H1 (cell line): ENCODE measurements at regions not wholly inside any gene's neighbourhood (a gene's known extent, or its start where the extent isn't known, plus 50 kb on each side); places are given as distances from the start of the nearest gene placed in this dataset.

ENCODE experiments used
- CTCF ChIA-PET: fragments of 300-600 bp; sonication (Branson Sonifier 250); formaldehyde crosslinking; loops from one replicate; lab custom pipeline; 2021; ENCODE audit not compliant: partially characterized antibody; lab: Charles Lee
- POLR2A ChIA-PET: fragments of 300-600 bp; sonication (Branson Sonifier 250); formaldehyde crosslinking; loops from one replicate; lab custom pipeline; 2021; ENCODE audit warnings: inconsistent platforms; ENCODE audit not compliant: partially characterized antibody; lab: Charles Lee
- DNase-seq, 2 experiments: peaks; one replicate each; pipeline versions ENCODE4 v3.0.0 to v3.0.0-alpha.2; 2010 to 2022; ENCODE audit warnings: low spot score in 2 of 2, low read depth in 1 of 2, mixed read lengths in 1 of 2
- FAIRE-seq: peaks from 2 replicates; lab custom pipeline; 2011; peaks lifted over from hg19 to GRCh38; lab: Jason Lieb, UNC
- H2AFZ ChIP-seq: 2 replicates; pipeline ENCODE4 v1.8.1; 2012; ENCODE audit warnings: low read length, inconsistent platforms
- H2AK5ac ChIP-seq: 2 replicates; pipeline ENCODE4 v1.6.1; 2013; ENCODE audit warnings: low read depth, low read length
- H2BK120ac ChIP-seq: replicated peaks from 2 replicates; pipeline ENCODE3; 2013; ENCODE audit warnings: low read depth, low read length, inconsistent platforms
- H2BK12ac ChIP-seq: 2 replicates; pipeline ENCODE4 v1.6.1; 2013; ENCODE audit warnings: low read depth, low read length
- H2BK15ac ChIP-seq: 2 replicates; pipeline ENCODE4 v1.6.1; 2013; ENCODE audit warnings: low read length
- H2BK20ac ChIP-seq: 2 replicates; pipeline ENCODE4 v1.6.1; 2013; ENCODE audit warnings: low read length
- H2BK5ac ChIP-seq: 2 replicates; pipeline ENCODE4 v1.6.1; 2013; ENCODE audit warnings: low read depth, low read length
- H3K14ac ChIP-seq: 2 replicates; pipeline ENCODE4 v1.6.1; 2013; ENCODE audit warnings: inconsistent platforms; ENCODE audit not compliant: insufficient read length
- H3K18ac ChIP-seq: 2 replicates; pipeline ENCODE4 v1.6.1; 2013; ENCODE audit warnings: low read length; ENCODE audit errors: extremely low read depth
- H3K23ac ChIP-seq: 2 replicates; pipeline ENCODE4 v1.6.1; 2013; ENCODE audit warnings: inconsistent platforms; ENCODE audit not compliant: insufficient read length
- H3K23me2 ChIP-seq: 2 replicates; pipeline ENCODE4 v1.6.1; 2013; ENCODE audit warnings: low read depth, low read length
- H3K27ac ChIP-seq: 2 replicates; pipeline ENCODE4 v1.6.1; 2011; ENCODE audit warnings: low read depth, low read length, inconsistent platforms
- H3K27me3 ChIP-seq, 4 experiments: replicated peaks in 1 of 4; 1 replicate in 1 of 4; 2 replicates in 3 of 4; pipeline versions ENCODE4 v1.6.1 to v1.8.1; 2011 to 2013; ENCODE audit warnings: low read length in 3 of 4, mild to moderate bottlenecking in 3 of 4, inconsistent platforms in 2 of 4, mixed read lengths in 2 of 4, moderate library complexity in 1 of 4; ENCODE audit not compliant: control insufficient read depth in 3 of 4, insufficient read depth in 3 of 4; ENCODE audit errors: extremely low read depth in 1 of 4
- H3K36me3 ChIP-seq, 4 experiments: 2 replicates each; pipeline versions ENCODE4 v1.6.1 to v1.8.1; 2011 to 2013; ENCODE audit warnings: mild to moderate bottlenecking in 4 of 4, low read length in 3 of 4, moderate library complexity in 2 of 4, control low read depth in 1 of 4, inconsistent platforms in 1 of 4; ENCODE audit not compliant: insufficient read depth in 4 of 4, control insufficient read depth in 2 of 4
- H3K4ac ChIP-seq: replicated peaks from 2 replicates; pipeline ENCODE3; 2013; ENCODE audit warnings: low read length, low read depth, mixed read lengths, inconsistent platforms; ENCODE audit not compliant: insufficient read length
- H3K4me1 ChIP-seq, 4 experiments: replicated peaks in 1 of 4; 1 replicate in 1 of 4; 2 replicates in 3 of 4; pipeline versions ENCODE4 v1.6.1 to v1.8.1; 2011 to 2013; ENCODE audit warnings: low read length in 3 of 4, inconsistent platforms in 2 of 4, mixed read lengths in 1 of 4; ENCODE audit not compliant: insufficient read depth in 4 of 4, control insufficient read depth in 3 of 4
- H3K4me2 ChIP-seq, 2 experiments: 2 replicates each; pipeline versions ENCODE4 v1.6.1 to v1.8.1; 2011 to 2013; ENCODE audit warnings: low read depth in 2 of 2, low read length in 2 of 2, control low read depth in 1 of 2, inconsistent platforms in 1 of 2, mild to moderate bottlenecking in 1 of 2; ENCODE audit not compliant: insufficient read depth in 1 of 2
- H3K4me3 ChIP-seq, 4 experiments: fragments of 200-600, 300-600 bp in 1 of 4; sonication (generic), shearing (Covaris generic), sonication (Bioruptor Twin) in 1 of 4; 2 replicates each; pipeline versions ENCODE4 v1.5.1 to v1.8.1; 2011 to 2016; ENCODE audit warnings: low read length in 4 of 4, low read depth in 3 of 4, control low read depth in 2 of 4, inconsistent platforms in 2 of 4, mild to moderate bottlenecking in 2 of 4, mixed read lengths in 1 of 4, moderate library complexity in 1 of 4; ENCODE audit not compliant: insufficient read depth in 2 of 4; ENCODE audit errors: extremely low read depth in 1 of 4
- H3K56ac ChIP-seq: replicated peaks from 2 replicates; pipeline ENCODE3; 2013; ENCODE audit warnings: low read depth, mild to moderate bottlenecking, mixed read lengths, low read length, inconsistent platforms; ENCODE audit not compliant: insufficient read length
- H3K79me1 ChIP-seq: 2 replicates; pipeline ENCODE4 v1.6.1; 2013; ENCODE audit warnings: low read depth, low read length, control low read depth
- H3K79me2 ChIP-seq, 2 experiments: 2 replicates each; pipeline versions ENCODE4 v1.6.1 to v1.8.1; 2012 to 2013; ENCODE audit warnings: low read length in 2 of 2, mild to moderate bottlenecking in 2 of 2, inconsistent platforms in 1 of 2; ENCODE audit not compliant: insufficient read depth in 2 of 2, control insufficient read depth in 1 of 2
- H3K9ac ChIP-seq, 4 experiments: replicated peaks in 1 of 4; 1 replicate in 1 of 4; 2 replicates in 3 of 4; pipeline versions ENCODE4 v1.6.1 to v1.8.1; 2011 to 2013; ENCODE audit warnings: low read depth in 3 of 4, low read length in 3 of 4, control low read depth in 2 of 4, mild to moderate bottlenecking in 2 of 4, moderate library complexity in 2 of 4, inconsistent platforms in 1 of 4; ENCODE audit errors: extremely low read depth in 1 of 4
- H3K9me3 ChIP-seq, 2 experiments: 2 replicates each; pipeline versions ENCODE4 v1.6.1 to v1.8.1; 2012 to 2013; ENCODE audit warnings: mild to moderate bottlenecking in 2 of 2, moderate library complexity in 2 of 2, control low read depth in 1 of 2, inconsistent platforms in 1 of 2, low read depth in 1 of 2, low read length in 1 of 2, mixed read lengths in 1 of 2; ENCODE audit not compliant: insufficient read depth in 2 of 2
- H4K20me1 ChIP-seq, 2 experiments: replicated peaks in 1 of 2; 2 replicates each; pipeline versions ENCODE3 to v1.8.1; 2011 to 2013; ENCODE audit warnings: inconsistent platforms in 2 of 2, low read length in 2 of 2, mild to moderate bottlenecking in 1 of 2; ENCODE audit not compliant: insufficient read depth in 2 of 2, control insufficient read depth in 1 of 2
- H4K5ac ChIP-seq: 2 replicates; pipeline ENCODE4 v1.6.1; 2013; ENCODE audit warnings: low read length, low read depth, mixed read lengths, inconsistent platforms; ENCODE audit not compliant: insufficient read length
- H4K8ac ChIP-seq: 2 replicates; pipeline ENCODE4 v1.8.0; 2013; ENCODE audit warnings: mild to moderate bottlenecking, moderate library complexity, low read length, inconsistent platforms; ENCODE audit not compliant: insufficient read depth; ENCODE audit errors: extremely low read depth
- H4K91ac ChIP-seq: replicated peaks from 2 replicates; pipeline ENCODE3; 2013; ENCODE audit warnings: low read length, mixed read lengths, inconsistent platforms; ENCODE audit not compliant: insufficient read length
- CBX5 ChIP-seq: fragments of 300-800, 300-1000 bp; sonication (generic); IDR thresholded peaks from 2 replicates; pipeline ENCODE4 v1.7.1; 2016; ENCODE audit warnings: antibody characterized with exemption, low read length, low read depth
- CEBPB ChIP-seq: IDR thresholded peaks from 2 replicates; pipeline ENCODE4 v1.6.1; 2012; ENCODE audit warnings: low read depth, low read length
- EZH2 ChIP-seq: fragments of 200-600 bp; sonication (generic); IDR thresholded peaks from 2 replicates; pipeline ENCODE4 v1.7.1; 2012; ENCODE audit warnings: low read depth, mild to moderate bottlenecking, moderate library complexity, low read length, inconsistent platforms; ENCODE audit not compliant: severe bottlenecking
- SP4 ChIP-seq: IDR thresholded peaks from 2 replicates; pipeline ENCODE4 v1.6.1; 2012; ENCODE audit warnings: low read length, inconsistent platforms
- SRF ChIP-seq: IDR thresholded peaks from 2 replicates; pipeline ENCODE4 v1.6.1; 2011; ENCODE audit warnings: mild to moderate bottlenecking, low read depth, low read length, moderate library complexity
- WGBS, 2 experiments: shearing (Covaris generic) in 1 of 2; methylation state at CpG; one replicate each; pipeline versions ENCODE4 v1.1.6 to v1.1.7; 2013 to 2015; ENCODE audit warnings: low lambda C conversion rate in 2 of 2, mixed read lengths in 2 of 2, inconsistent platforms in 1 of 2, low coverage in 1 of 2, missing lambda C conversion rate in 1 of 2; ENCODE audit not compliant: insufficient replicate concordance in 2 of 2, insufficient coverage in 1 of 2, insufficient read length in 1 of 2; ENCODE audit errors: extremely low coverage in 1 of 2, missing lambda C conversion rate in 1 of 2; 5-methylcytosine and 5-hydroxymethylcytosine counted together

GRCh38 chr11:119509969-119510401, 87.0 kb upstream of the THY1 start:
- Histone ChIP-seq H3K27ac (no peak overlapping the region), H4K20me1 (peaks cover 0 to 2% of the 10 kb centered on the region in 2 experiments), H2BK120ac (no peak overlapping the region), H2AFZ (no peak overlapping the region), H2BK15ac (no peak overlapping the region), H4K91ac (no peak overlapping the region), H3K4ac (no peak overlapping the region), H3K18ac (no peak overlapping the region), H3K79me1 (no peaks in the 10 kb centered on the region), H4K5ac (no peak overlapping the region), H3K4me2 (no peak overlapping the region), H3K56ac (no peak overlapping the region), H3K27me3 (no peaks in the 10 kb centered on the region), H2BK5ac (no peak overlapping the region), H4K8ac (no peak overlapping the region), H3K9ac (no peak overlapping the region), H3K23ac (no peak overlapping the region), H3K36me3 (no peaks in the 10 kb centered on the region), H2BK20ac (no peak overlapping the region), H3K14ac (no peak overlapping the region), H3K79me2 (no peaks in the 10 kb centered on the region), H3K4me1 (peaks cover 0 to 6% (median 1%) of the 10 kb centered on the region in 4 experiments; a peak in 3 of 7 replicates), H3K23me2 (peaks cover 2% of the 10 kb centered on the region; the same call in 1 of the 2 replicates), H2BK12ac (no peak overlapping the region), H3K9me3 (no peaks in the 10 kb centered on the region; a peak in 1 of 4 replicates), H2AK5ac (no peak overlapping the region), H3K4me3 (no peak overlapping the region)
- TF ChIP-seq SRF (no peak), CBX5 (no peak), CEBPB (no peak), EZH2 (no peak), SP4 (no peak)
- FAIRE-seq (no peak), DNase-seq (no peak)
- WGBS, 2 experiments, result 87% methylated on average over 5 of the region's 5 CpGs; no CpG with 5 or more reads in 1 of the 2 experiments
- POLR2A ChIA-PET, result no interaction called here
- CTCF ChIA-PET, result interaction anchor here (0.6 to 6.8 kb wide), 12 partner anchors 8 to 567 kb away, joined by 3 to 22 read pairs (median 3); no protein-coding TSS in a partner anchor
